ENCODE measurements at regions not wholly inside any gene's neighbourhood (a gene's known extent, or its start where the extent isn't known, plus 50 kb on each side); places are given as distances from the start of the nearest gene placed in this dataset.

GRCh38 chr11:11076879-11077278, 219.0 kb upstream of the ZBED5 start:
- peak; percentile 11 for DNase-seq

DNA sequence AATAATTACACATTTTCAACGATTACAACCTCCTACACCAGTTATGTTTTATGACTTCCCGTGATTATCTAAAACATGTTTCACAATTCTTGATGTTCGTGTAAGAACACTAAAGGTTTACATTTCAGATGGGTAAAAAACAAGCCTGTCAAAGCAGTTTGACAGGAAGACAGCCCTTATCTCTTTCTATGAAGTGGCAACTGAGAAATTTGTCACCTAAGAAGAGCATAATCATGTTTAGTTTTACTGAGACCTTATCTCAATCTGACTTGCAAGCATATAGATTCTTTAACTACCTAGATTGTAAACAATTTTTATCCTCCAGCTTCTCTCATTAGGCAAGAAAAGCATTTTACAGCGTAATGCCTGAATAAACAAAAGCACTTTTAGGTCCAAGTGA, 218.4 kb upstream of the ZBED5 start:
- DNase-seq = no peak

GRCh38 chr11:11075515-11076171, 217.8 kb upstream of the ZBED5 start:
- no peak for DNase-seq

- no peak for DNase-seq
Measured at GRCh38 chr11:11074686-11075335, 217.0 kb upstream of the ZBED5 start.

- no peak for DNase-seq
Measured at GRCh38 chr11:11073996-11074395, 216.1 kb upstream of the ZBED5 start.

DNA sequence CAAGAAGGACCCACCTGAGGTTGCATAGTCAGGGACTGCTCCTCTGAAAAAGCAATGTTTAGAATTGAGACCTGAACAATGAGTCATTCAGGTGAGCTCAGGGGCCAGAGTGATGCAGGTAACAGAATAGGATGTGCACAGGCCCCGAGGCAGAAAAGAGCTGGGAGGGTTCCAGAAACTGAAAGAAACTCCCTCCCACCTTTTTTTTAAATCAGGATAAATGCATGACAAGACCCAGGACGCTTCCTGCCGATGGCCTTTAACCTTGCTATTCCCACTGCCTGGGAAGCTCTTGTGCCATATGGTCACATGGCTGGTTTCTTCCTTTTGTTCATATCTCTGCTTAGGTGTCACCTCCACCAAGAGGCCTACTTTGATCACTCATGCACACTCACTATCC, 214.2 kb upstream of the ZBED5 start:
- DNase-seq = no peak

DNA sequence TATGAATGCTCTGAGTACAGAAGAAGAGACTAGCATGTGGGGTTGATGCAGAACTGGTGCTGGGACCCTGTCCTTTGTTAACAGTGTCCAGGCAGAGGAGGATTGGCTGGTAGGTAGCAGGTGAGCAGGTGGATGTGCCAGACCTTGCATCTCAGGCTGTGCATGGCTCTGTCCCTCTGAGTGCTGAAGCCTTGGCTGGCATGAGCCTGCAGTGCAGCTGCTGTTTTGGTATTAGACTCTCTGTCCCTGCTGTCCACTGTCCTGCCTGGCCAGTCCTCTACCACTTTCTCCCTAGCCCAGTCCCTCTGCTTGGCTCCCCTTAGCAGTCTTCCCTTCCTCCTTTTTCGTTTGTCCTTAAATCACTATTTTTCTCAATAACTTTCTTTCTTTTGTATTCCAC, 213.6 kb upstream of the ZBED5 start:
- no peak for DNase-seq

DNA sequence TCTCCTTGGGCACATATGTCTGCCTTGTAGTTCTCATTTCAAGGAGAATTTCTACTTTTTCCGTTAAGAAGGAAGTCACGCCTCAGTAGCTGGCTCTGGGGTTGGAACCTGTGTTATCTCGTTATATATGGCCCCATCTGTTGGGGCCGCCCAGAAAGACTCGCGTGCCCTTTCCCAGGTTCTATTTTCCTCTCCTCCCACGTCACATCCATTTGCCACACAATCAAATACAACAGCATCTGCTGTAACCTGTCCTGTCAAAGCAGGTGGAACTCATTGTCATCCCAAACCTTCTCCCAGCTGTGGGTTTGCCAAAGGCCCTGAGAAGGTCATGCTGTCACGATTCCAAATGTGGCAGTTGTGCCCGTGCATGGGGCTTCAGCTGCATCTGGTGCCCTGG, 213.1 kb upstream of the ZBED5 start:
- no peak for DNase-seq

DNA sequence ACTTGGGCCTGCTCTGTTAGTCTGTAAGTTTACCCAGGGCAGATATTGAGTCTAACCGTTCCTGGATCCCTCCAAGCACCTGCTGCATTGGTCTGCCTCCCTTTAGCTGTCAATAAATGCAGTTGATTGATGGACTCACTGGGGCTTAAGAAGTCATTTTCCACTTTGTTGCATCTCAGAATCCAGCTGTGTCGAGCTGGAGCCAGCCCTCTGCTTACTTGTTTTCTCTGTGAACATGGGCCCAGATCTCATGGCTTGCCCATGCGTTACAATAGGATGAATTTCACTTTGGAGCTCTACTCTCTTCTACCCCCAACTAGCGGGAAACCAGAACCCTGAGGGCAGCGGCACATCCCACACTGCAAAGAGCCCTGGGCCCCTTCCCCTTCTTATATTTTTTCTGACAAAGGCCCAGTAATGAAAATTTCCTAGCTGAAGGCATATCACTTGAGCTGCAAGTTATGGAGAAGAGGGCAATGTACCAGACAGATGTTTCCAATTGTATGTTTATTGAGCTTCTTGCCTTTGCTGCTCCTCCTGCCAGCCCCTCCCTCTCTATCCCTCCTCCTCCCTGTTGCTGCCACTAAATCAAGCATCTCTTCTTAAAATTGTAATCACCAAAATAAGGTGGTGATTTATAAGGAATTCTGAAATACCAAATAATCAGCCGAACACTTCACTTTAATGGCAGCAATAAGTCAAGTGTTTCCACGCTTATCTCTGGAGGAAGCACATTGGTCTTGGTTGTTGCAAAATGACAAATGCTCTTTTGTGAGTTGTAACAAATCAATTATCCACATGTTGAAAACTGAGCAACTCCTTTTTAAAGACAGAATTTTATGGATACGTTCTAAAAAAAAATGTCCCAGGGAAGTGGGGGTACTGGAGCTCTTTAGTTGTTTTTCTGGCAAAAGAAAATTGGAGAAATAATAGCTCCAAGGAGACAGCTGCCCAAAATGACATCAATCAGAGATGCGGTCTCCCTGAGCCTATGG, 212.3 kb upstream of the ZBED5 start:
- DNase-seq = no peak

DNA sequence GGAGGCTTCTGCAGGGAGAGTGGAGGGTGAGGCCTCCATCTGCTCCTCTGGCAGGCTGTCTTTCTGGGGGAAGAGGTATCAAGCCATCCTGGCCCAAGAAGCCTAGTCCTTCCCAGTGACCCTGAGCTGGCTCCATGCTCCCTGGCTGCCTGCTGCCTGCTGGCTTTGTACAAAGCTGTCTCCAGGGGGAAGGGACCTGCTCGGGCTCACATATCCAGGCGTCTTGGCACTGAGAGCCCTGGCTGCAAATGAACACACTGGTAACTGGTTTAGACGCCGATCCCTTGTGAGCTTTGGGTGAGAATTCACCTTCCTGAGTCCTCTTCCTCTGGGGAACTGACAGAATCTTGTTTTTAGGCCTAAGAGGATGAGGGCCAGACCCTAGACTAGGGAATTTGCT, 210.3 kb upstream of the ZBED5 start:
- no peak for DNase-seq

DNA sequence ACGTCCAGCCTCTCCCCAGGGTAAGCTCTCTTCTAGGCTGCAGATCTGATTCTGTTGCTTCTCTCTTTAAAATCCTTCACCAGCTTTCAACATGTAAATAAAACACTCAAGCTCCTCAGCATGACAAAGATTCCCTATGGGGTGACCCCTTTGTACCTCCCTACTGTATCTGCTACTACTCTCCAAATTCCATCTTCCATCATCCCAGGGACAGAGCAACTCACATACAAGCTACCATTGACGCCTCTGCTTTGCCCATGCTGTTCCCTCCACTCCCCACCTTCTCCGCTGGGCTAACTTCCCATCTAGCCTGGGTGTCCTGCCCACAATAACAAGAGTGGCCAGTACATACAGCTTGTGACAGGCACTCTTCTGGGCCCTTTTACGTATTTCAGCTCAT, 207.5 kb upstream of the ZBED5 start:
- no peak for DNase-seq

DNA sequence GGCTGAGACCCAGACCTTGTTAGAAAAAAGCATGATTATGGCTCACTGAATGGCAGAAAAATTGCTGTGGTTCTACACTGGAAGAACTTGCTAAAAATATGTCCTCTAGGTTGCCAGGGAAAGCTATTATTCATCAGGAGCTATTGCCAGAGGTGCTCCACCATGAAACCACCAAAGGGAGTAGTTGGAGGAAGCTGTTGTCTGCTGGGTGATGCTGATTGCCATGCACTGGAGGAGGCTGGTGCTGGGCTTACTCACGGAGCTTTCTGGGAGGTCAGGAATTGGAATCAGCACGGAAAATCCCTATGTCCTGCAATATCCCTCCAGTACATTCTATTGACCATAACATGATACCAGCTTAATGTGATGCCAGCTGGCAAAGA, 199.6 kb upstream of the ZBED5 start:
- no peak for DNase-seq

DNA sequence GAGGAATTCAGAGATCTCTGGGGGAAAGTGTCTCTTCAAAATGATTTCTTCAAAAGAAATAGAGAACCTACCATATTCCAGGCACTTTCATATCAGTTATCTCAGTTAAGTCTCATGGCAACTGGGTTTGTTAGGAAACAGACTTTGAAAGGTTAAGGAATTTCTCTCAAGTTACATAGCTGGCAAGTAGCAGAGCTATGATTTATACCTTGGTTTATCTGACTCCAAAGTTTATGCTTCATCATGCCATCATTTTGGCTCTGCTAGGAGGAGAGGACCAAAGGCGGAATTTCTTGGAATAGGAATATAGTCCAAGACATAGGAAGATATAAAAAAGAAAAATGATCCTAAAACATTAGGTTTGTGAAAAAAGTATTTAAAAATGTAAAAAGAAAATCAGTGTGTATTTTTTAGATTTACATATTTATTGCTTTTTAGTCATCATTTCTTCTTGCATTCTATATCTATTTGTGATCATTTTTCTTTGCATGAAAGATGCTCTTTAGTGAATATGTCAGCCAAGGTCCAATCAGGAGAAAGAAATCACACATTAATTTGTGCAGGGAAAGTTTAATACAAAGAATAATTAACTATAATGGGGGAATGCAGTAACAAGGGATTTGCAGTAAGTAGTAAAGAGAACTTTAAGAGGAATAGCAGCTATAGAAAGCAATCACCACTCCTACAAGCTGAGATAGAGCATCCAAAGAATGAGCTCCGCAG, 199.1 kb upstream of the ZBED5 start:
- DNase-seq = no peak

GRCh38 chr11:11056316-11056715, 198.5 kb upstream of the ZBED5 start:
- no peak for DNase-seq

DNA sequence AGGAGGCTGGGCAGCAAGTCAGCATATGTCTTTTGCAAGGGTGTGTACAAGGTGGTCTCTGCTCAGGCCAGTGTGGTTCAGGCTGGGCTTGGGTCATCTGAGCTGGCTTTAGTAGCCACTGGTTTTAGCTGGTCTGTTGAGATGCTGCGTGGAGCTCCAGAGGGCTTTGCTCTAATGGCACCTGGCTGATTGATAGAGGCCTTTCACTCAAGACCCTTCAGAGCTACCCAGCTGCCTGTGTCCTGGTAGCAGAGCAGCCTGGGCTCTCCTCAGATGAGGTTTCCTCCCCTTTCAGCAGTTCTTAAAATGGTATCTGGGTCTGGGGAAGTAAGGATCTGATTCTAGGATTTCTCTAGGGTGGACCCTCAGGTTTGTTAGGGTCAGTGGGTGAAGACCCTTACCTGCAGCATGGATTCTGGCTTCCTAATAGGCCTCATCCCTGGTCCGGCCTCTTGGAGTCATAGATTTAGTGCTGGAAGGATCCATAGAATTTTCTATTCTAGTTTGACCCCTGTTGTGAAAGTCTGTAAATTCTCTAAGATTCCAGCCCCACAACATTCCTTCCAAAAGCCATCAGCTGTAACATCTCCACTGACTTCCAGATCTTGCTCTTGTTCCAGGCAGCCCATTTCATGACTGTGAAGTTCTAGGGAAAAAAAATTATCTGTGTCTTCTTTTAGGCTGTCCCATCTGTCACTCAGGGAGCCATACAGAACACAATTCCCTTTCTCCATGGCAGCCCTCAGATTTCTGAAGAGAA, 190.2 kb upstream of the ZBED5 start:
- no peak for DNase-seq

DNA sequence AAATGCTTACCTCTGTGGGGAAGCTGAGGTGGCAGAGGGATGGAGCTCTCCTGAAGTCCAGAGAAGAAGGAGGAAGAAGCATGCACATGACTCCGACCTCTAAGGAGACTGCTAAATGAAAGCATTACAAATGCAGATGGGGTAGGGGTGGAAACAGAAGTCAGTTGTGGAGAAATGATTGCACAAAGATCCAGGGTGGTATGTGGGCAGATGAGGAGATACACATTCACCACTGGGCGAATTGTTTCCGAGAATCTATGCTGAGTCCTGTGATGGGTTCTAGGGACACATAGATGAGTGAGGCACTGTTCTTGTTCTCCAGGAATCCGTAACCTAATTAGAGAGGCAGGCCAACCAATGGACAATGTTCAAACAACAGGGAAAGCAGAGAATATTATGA, 188.9 kb upstream of the ZBED5 start:
- no peak for DNase-seq

DNA sequence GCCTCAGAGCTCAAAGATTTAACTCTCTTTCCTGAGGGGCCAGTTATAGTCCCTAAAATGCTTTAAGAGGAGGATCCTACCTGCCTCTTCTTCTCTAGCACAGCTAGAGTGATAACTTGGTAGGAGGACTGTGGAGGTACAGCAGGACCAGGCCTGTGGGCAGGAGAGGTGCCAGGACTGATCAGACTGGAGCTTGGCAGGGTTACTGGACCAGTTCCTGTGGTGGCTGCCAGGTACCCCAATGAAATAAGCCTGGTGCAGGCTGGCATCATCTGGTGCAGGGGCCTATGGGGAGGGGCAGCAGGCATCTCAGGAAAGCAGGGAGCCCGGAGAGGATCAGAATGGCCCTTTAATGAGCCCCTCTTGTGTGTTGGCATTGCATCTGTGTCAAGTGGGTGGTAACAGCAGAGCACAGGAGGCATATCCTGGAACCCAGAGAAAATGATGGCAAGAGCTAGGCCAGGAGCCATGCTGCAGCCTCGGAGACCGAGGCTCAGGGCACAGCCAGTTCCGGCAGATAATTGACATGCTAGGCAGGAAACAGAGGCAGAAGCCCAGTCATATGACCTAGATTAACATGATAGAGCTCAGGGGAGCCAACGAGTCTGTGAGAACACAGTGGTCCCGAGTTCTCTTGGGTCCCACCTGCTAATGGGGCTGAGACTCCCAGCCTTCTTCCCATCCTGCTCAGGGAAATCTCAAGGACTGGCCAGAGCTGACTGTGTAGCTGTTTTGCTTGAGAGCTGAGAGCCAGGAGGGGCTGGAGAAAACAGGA, 187.5 kb upstream of the ZBED5 start:
- no peak for DNase-seq

DNA sequence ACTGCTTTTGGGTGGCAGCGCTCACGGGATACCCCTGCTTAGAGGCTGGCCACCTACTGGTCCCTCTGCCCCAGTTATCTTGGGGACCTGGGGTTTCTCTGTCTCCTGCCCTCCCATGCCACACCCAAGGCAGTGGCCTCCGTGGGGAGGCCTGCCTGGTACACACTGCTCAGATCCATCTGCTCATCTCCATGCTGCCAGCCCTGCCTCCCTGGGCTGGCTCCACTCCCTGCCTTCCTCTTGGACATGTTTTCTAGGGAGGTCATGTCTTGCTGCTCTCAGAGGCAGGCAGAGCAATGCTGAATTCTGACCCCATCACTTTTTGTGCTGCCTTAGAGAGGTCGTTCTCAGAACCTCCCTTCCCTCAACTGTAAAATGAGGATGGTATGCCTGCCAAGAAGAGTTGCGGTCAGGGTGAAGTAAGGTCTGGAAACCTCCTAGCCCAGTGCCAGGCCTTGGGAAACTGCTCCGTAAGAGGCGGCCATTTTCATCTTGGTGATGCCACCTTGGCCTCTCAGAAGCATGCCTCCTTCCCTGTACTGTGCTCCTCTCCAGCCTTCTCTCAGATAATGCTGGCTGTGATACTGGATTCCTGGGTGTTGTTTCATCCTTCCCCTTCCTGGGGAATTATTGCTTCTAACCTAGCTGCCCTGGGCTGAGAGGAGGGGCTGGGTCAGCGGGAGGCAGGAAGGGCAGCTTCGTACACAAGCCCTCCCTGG, 186.4 kb upstream of the ZBED5 start:
- DNase-seq = no peak

GRCh38 chr11:11043721-11044120, 185.9 kb upstream of the ZBED5 start:
- DNase-seq = no peak

DNA sequence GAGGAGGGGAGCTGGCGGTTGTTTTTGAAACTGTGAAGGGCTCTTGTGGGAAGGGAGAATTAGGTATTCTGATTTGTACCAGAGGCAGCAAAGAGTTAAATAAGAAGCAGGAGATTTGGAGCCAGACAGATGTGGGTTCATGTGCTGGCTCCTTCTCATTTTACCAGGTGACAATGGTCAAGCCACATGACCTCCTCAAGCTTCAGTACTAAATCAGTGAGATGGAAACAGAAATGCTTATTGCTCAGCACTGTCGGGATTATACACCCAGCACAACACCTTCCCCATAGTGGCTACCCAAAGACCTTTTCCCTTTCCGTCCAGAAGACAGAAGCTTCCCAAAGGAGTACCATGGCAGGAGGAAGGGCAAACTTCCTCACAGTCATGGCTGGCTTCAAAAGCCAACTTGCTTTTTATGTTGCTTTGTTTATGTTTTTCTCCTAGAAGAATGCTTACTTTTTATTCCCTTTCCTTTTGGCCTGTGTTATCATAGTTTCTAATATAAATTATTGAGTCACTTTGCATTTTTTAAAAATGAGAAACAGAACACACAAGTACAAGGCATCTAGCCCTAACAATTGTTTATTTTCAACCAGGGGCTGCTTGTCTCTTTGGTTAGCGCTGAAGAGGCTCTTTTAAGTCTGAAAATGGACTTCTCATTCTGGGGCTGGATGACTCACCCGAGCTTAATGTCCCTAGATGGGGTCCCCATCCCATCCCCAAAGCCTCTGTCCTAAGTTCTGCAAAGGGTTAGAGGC, 181.5 kb upstream of the ZBED5 start:
- no peak for DNase-seq
